GM21515 (cell line): ENCODE measurements at regions not wholly inside any gene's neighbourhood (a gene's known extent, or its start where the extent isn't known, plus 50 kb on each side); places are given as distances from the start of the nearest gene placed in this dataset.

Experiments used
- ATAC-seq: cut with Tn5 transposase; IDR thresholded peaks from one replicate; pipeline ENCODE4 v1.9.1; 2021; ENCODE audit not compliant: unreplicated experiment

GRCh38 chr15:98583771-98584430, 64.4 kb upstream of the IGF1R start:
- ATAC-seq = no peak

GRCh38 chr15:98586066-98586465, 62.3 kb upstream of the IGF1R start:
- ATAC-seq = no peak

GRCh38 chr15:98592136-98592535, 56.2 kb upstream of the IGF1R start:
- ATAC-seq = no peak

DNA sequence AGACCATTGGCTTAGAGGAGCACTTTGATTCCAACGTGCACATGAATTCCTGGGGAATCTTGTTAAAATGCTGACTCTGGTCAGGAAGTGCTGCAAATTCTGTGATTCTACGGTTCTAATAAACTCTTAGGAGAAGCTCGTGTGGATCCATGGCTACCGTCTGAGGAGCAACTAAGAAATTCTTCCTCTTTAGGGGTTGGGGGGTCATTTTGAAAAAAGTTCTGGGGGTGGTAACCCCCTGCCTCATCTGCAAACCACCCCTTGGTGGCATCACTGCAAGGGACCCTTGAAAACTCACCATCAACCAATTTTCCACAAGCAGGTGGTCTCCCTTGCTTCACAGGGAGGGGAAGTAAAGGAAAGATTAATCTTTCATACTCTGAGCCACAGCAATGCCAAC, 52.2 kb upstream of the IGF1R start:
- no peak for ATAC-seq

DNA sequence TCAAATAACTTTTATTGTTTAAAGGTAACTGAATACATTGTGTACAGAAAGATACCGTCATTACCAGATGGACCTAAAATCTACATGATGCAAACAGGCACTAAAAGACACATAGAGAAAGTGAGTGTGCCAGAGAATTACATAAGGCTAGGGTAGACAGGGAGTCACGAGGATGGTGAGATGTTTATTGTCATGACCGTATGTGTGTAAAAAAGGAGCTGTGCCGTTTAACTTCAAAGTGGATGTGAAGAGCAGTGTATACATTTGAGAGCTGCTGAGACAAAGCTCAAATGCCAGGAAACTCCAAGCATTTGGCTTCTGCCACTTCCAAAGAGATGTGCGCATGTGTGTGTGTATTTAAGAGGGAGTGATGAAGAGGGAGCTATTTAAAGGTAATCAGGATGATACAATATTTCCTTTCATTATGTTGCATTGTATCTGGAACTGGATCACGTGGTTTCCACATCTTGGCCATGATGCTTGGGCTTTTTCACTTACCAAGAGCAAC, 51.4 kb upstream of the IGF1R start:
- ATAC-seq = no peak

GRCh38 chr15:98597666-98598065, 50.7 kb upstream of the IGF1R start:
- ATAC-seq = no peak
